Testis (tissue), 2 donors: ENCODE measurements at regions not wholly inside any gene's neighbourhood (a gene's known extent, or its start where the extent isn't known, plus 50 kb on each side); places are given as distances from the start of the nearest gene placed in this dataset.

Experiments used
- DNase-seq: peaks from one replicate; pipeline ENCODE4 v3.0.0-alpha.2; 2019
- H3K27ac ChIP-seq, 2 donors: fragments of 200-600 bp; sonication (generic); one replicate each; pipeline ENCODE4 v1.5.1; 2019
- H3K27me3 ChIP-seq: fragments of 200-600 bp; sonication (generic); one replicate; pipeline ENCODE4 v1.5.1; 2019
- H3K36me3 ChIP-seq: fragments of 200-600 bp; sonication (generic); one replicate; pipeline ENCODE4 v1.5.1; 2017; ENCODE audit warnings: low read depth; ENCODE audit errors: missing control alignments
- H3K4me1 ChIP-seq: fragments of 200-600 bp; sonication (generic); one replicate; pipeline ENCODE4 v1.5.1; 2019
- H3K4me3 ChIP-seq, 2 donors: fragments of 200-600 bp; sonication (generic); one replicate each; pipeline ENCODE4 v1.5.1; 2017 to 2019
- H3K9me3 ChIP-seq: fragments of 200-600 bp; sonication (generic); one replicate; pipeline ENCODE4 v1.5.1; 2017
- POLR2A ChIP-seq: fragments of 450-650 bp; IDR thresholded peaks from one replicate; pipeline ENCODE4 v1.6.1; 2017; ENCODE audit warnings: antibody characterized with exemption, mild to moderate bottlenecking, moderate library complexity
- WGBS, 2 donors: methylation state at CpG; one replicate each; pipeline ENCODE4 v1.1.5; 2018; 5-methylcytosine and 5-hydroxymethylcytosine counted together
- intact Hi-C: fragments of 100-400 bp; cut with DNase I; formaldehyde crosslinking; loops from one replicate; pipeline ENCODE4 v1.15.1; 2023; ENCODE audit warnings: low total_unique reads
- TF ChIP-seq, protein P1 (sequence below), 3 experiments: fragments of 450-650 bp in 2 of 3; fragments of 200-600 bp in 1 of 3; sonication (generic) in 1 of 3; IDR thresholded peaks; one replicate each; pipeline ENCODE4 v1.5.1; 2016 to 2019; ENCODE audit warnings: antibody characterized with exemption in 3 of 3, mild to moderate bottlenecking in 2 of 3, moderate library complexity in 1 of 3

DNA sequence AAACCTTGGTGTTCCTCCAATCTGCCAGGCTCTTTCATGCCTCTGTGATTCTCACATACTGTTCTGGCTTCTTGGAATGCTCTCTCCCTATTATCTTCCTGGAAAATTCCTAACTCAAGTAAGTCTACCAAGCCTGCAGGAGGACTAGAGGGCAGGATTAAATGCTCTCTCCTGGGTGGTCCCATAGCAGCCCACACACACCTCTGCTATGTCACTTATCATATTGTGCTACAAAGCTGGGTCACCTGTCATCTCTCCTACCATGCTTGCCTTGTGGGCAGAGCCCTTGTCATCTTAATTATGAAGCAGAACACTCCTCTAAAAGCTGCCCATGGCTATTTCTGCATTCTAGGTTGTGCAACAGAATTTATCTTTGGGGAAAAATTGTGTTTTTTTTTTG, 344.5 kb upstream of the NOCT start:
- H3K27me3 ChIP-seq = no peaks in the 10 kb centered on the region
- H3K9me3 ChIP-seq = no peaks in the 10 kb centered on the region
- H3K4me3 ChIP-seq = no peak overlapping the region
- peaks cover 14% of the 10 kb centered on the region for H3K4me1 ChIP-seq
- no peak for TF ChIP-seq POLR2A
- TF ChIP-seq, protein P1, sequence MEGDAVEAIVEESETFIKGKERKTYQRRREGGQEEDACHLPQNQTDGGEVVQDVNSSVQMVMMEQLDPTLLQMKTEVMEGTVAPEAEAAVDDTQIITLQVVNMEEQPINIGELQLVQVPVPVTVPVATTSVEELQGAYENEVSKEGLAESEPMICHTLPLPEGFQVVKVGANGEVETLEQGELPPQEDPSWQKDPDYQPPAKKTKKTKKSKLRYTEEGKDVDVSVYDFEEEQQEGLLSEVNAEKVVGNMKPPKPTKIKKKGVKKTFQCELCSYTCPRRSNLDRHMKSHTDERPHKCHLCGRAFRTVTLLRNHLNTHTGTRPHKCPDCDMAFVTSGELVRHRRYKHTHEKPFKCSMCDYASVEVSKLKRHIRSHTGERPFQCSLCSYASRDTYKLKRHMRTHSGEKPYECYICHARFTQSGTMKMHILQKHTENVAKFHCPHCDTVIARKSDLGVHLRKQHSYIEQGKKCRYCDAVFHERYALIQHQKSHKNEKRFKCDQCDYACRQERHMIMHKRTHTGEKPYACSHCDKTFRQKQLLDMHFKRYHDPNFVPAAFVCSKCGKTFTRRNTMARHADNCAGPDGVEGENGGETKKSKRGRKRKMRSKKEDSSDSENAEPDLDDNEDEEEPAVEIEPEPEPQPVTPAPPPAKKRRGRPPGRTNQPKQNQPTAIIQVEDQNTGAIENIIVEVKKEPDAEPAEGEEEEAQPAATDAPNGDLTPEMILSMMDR (IDR thresholded peaks at IDR 0.05) = no peak
- no peak overlapping the region for H3K27ac ChIP-seq
- no peaks in the 10 kb centered on the region for H3K36me3 ChIP-seq
- intact Hi-C loops = no loop called here
- no peak for DNase-seq

- no peaks in the 10 kb centered on the region for H3K9me3 ChIP-seq
- 69 to 79% methylated on average over 5 of the region's 5 CpGs for whole genome bisulfite sequencing, 2 donors
- no peaks in the 10 kb centered on the region for H3K27me3 ChIP-seq
- no peak for DNase-seq
- TF ChIP-seq POLR2A = no peak
- TF ChIP-seq, protein P1 (IDR thresholded peaks at IDR 0.05) = no peak
- no peaks in the 10 kb centered on the region for H3K36me3 ChIP-seq
- no peak overlapping the region for H3K27ac ChIP-seq
- H3K4me1 ChIP-seq = peaks cover 14% of the 10 kb centered on the region
- no peak overlapping the region for H3K4me3 ChIP-seq
- intact Hi-C loops = no loop called here
Observed at GRCh38 chr4:138670681-138671080, 344.9 kb upstream of the NOCT start.

DNA sequence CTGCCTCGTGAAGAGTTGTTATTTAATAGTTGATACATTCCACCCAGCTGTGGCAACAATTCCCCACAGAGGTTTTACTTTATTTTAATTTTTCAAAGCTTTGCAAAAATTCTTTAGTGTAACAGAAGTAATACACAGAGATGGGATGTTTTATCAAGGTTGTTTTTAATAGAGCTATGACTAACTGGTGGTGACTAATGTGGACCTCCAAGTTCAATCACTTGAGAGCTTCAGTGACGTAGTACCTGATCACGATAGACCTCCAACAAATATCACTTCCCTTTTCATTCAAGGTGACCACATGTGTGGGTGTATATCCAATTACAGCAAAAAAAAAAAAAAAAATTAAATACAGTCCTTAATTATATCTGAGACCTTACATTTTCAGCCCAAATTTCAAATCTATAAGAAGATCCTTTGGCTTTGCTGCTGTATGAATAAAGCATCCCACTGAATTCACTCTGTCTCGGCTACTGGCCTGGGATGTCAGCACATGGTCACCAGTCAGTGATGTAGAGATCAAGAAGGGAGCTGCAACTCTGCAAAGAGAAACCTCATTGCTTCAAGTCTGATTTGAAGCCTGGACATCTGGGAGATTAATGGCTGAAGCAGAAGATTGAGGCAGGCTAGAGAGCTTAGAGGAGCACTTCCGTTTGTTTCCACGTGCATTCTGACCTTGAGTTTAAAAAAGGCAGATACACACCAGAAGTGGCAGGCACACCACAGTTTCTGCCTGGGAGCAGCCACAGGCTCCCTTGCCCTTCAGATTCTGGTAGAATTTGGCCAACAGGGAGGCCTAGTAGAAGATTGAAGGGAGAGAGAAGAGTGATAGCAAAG, 345.9 kb upstream of the NOCT start:
- no peak for DNase-seq
- intact Hi-C loops = no loop called here
- 54 to 63% methylated on average over 6 of the region's 6 CpGs for WGBS, 2 donors

GRCh38 chr4:138668309-138668708, 347.3 kb upstream of the NOCT start:
- Histone ChIP-seq H3K4me3 (no peak overlapping the region), H3K27ac (no peak overlapping the region), H3K4me1 (peaks cover 14% of the 10 kb centered on the region), H3K36me3 (no peaks in the 10 kb centered on the region), H3K27me3 (no peaks in the 10 kb centered on the region), H3K9me3 (no peaks in the 10 kb centered on the region)
- TF ChIP-seq POLR2A = no peak
- TF ChIP-seq, protein P1 (IDR thresholded peaks at IDR 0.05) = no peak
- intact Hi-C loops = no loop called here
- no peak for DNase-seq
- WGBS, 2 donors = 77 to 79% methylated on average over 3 of the region's 3 CpGs

More for the DNA sequence above, 345.9 kb upstream of the NOCT start:
- H3K4me3 ChIP-seq = no peak overlapping the region
- peaks cover 14% of the 10 kb centered on the region for H3K4me1 ChIP-seq
- no peak overlapping the region for H3K27ac ChIP-seq
- no peaks in the 10 kb centered on the region for H3K27me3 ChIP-seq
- TF ChIP-seq, protein P1 (IDR thresholded peaks at IDR 0.05) = no peak
- TF ChIP-seq POLR2A = no peak
- no peaks in the 10 kb centered on the region for H3K36me3 ChIP-seq
- H3K9me3 ChIP-seq = no peaks in the 10 kb centered on the region

GRCh38 chr4:138666366-138666765, 349.2 kb upstream of the NOCT start:
- TF ChIP-seq POLR2A = no peak
- TF ChIP-seq, protein P1 (IDR thresholded peaks at IDR 0.05) = no peak
- H3K27me3 ChIP-seq = no peaks in the 10 kb centered on the region
- H3K27ac ChIP-seq = no peak overlapping the region
- no peak for DNase-seq
- no peaks in the 10 kb centered on the region for H3K4me1 ChIP-seq
- 87 to 95% methylated on average over 6 of the region's 6 CpGs for WGBS, 2 donors
- intact Hi-C loops = no loop called here
- no peak overlapping the region for H3K4me3 ChIP-seq
- H3K9me3 ChIP-seq = no peaks in the 10 kb centered on the region
- no peaks in the 10 kb centered on the region for H3K36me3 ChIP-seq
